Right lobe of liver (tissue), 6 donors: ENCODE measurements at regions not wholly inside any gene's neighbourhood (a gene's known extent, or its start where the extent isn't known, plus 50 kb on each side); places are given as distances from the start of the nearest gene placed in this dataset.
A peak's percentile ranks its signal among the peaks of the same experiment; 100 is the strongest.

ENCODE experiments used
- ATAC-seq, 4 donors: fragments of 200-7000 bp; cut with Tn5 transposase; one replicate each; pipeline ENCODE4 v1.9.1; 2020; ENCODE audit warnings: mild to moderate bottlenecking in 4 of 4, moderate library complexity in 4 of 4
- DNase-seq, 3 donors: peaks; one replicate each; pipeline ENCODE4 v3.0.0-alpha.2; 2020
- H3K27ac ChIP-seq, 3 donors: fragments of 200-600 bp; one replicate each; pipeline ENCODE4 v1.8.0; 2022
- H3K27me3 ChIP-seq, 2 donors: fragments of 200-600 bp; one replicate each; pipeline ENCODE4 v1.8.0; 2022
- H3K36me3 ChIP-seq, 4 donors: fragments of 200-600 bp; sonication (generic) in 1 of 4; one replicate each; pipeline versions ENCODE4 v1.5.1 to v1.8.0; 2017 to 2022; ENCODE audit warnings: control low read depth in 1 of 4
- H3K4me1 ChIP-seq, 4 donors: fragments of 200-600 bp; sonication (generic) in 1 of 4; one replicate each; pipeline versions ENCODE4 v1.5.1 to v1.8.0; 2017 to 2022; ENCODE audit warnings: control low read depth in 1 of 4
- H3K4me3 ChIP-seq, 3 donors: fragments of 200-600 bp; one replicate each; pipeline ENCODE4 v1.8.0; 2022
- H3K9me3 ChIP-seq, 4 donors: fragments of 200-600 bp; sonication (generic) in 1 of 4; one replicate each; pipeline versions ENCODE4 v1.5.1 to v1.8.0; 2017 to 2022; ENCODE audit warnings: control low read depth in 1 of 4
- CTCF ChIP-seq, 4 donors: fragments of 200-600 bp in 3 of 4; fragments of 450-650 bp in 1 of 4; IDR thresholded peaks; one replicate each; pipeline versions ENCODE4 v1.5.1 to v1.8.0; 2016 to 2022; ENCODE audit warnings: antibody characterized with exemption in 4 of 4, mild to moderate bottlenecking in 2 of 4
- POLR2A ChIP-seq: fragments of 450-650 bp; IDR thresholded peaks from one replicate; pipeline ENCODE4 v1.6.1; 2017; ENCODE audit warnings: antibody characterized with exemption, mild to moderate bottlenecking
- WGBS: methylation state at CpG from one replicate; pipeline ENCODE4 v1.1.6; 2018; ENCODE audit warnings: low coverage, low lambda C conversion rate; ENCODE audit not compliant: insufficient coverage; ENCODE audit errors: missing lambda C conversion rate; 5-methylcytosine and 5-hydroxymethylcytosine counted together
- intact Hi-C, 2 donors: fragments of 100-400 bp; cut with DNase I; formaldehyde crosslinking; loops; one replicate each; pipeline versions ENCODE4 v1.11.2 to v1.14.1; 2022
- donor health status: DM: no; HTN: yes; CAD: no.
- donor health status: DM: no; HTN: no; CAD: no.
- donor health status: DM: no; HTN: no; CAD: no.
- donor health status: DM: no; HTN: yes; CAD: no.
- donor health status: DM: no; HTN: yes; CAD: no.

DNA sequence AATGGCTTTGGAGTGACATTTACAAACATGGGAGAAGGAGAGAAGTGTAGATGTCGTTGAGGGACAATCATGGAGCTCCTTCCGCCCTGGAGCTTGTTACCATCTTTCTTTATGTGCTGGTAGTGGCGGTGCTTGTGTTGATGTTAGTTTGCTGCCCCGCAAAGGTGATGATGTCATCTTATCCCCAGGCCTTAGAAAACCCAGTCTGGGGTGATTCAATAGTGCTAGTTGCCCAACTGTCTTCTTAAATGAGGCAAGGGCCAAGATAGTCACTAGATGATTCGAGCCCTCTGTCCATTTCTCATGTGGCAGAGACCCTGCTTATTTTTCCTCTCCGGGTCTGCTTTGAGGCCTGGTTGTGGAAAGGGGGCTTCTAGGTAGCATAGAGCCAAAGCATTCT lies 277.4 kb downstream of the CCSER2 start:
- Histone ChIP-seq H3K36me3 (no peaks in the 10 kb centered on the region), H3K27me3 (no peaks in the 10 kb centered on the region), H3K4me1 (peaks cover 0 to 16% (median 7%) of the 10 kb centered on the region in 4 donors), H3K9me3 (no peaks in the 10 kb centered on the region), H3K4me3 (no peak overlapping the region), H3K27ac (no peak overlapping the region)
- intact Hi-C loops: no loop called here
- TF ChIP-seq POLR2A: no peak
- WGBS: 91% methylated on average over 3 of the region's 6 CpGs
- ATAC-seq (no peak), DNase-seq (no peak)

DNA sequence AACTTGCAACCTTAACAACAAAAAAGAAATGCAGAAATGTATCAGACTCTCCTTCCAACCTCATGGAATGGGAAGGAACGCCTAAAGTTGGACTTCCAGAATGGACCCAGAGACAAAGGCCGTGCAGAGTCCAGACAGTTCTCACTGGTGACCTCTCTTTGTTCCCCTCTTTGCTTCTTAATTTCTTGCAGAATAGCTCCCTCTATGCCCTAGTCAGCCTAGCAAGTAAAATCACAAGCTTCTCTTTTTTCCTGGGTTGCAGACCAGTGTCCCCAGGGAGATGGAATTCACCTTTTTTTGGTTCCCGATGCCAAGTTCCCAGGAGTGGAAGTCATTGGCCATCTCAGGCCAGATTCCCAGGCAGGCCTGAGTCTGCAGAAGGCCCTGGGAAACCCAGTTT lies 278.0 kb downstream of the CCSER2 start:
- Histone ChIP-seq H3K27ac (no peak overlapping the region), H3K36me3 (no peaks in the 10 kb centered on the region), H3K4me3 (no peak overlapping the region), H3K27me3 (no peaks in the 10 kb centered on the region), H3K9me3 (no peaks in the 10 kb centered on the region), H3K4me1 (peaks cover 0 to 16% (median 7%) of the 10 kb centered on the region in 4 donors)
- TF ChIP-seq POLR2A (no peak), CTCF (IDR thresholded peaks at IDR 0.05) (no peak)
- WGBS: 63% methylated on average over 3 of the region's 3 CpGs
- intact Hi-C loops: no loop called here
- DNase-seq (no peak), ATAC-seq (no peak)

DNA sequence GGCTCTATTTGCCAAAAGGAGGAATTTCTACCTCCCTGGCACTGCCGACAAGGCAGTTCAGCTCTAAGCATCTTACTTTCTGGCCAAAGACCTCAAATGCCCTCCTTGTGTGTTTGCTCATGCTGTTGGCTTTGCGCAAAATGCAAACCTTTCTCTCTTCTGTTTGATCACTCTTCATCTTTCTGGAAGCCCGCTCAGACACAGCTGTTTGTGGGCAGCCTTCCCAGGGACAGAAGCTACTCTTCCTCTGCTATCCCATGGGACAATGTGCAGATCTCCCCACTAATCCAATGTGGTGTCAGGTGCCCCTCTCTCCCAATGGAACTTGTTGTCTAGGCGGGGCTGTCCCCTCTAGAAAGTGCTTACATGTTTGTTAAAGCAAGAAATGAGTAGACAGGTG lies 278.7 kb downstream of the CCSER2 start:
- intact Hi-C loops: no loop called here
- Histone ChIP-seq H3K4me1 (peaks cover 0 to 16% (median 7%) of the 10 kb centered on the region in 4 donors), H3K36me3 (no peaks in the 10 kb centered on the region), H3K27me3 (no peaks in the 10 kb centered on the region), H3K9me3 (no peaks in the 10 kb centered on the region), H3K4me3 (no peak overlapping the region), H3K27ac (no peak overlapping the region)
- ATAC-seq: peak; percentile 85 to 96 (median 93)
- TF ChIP-seq POLR2A (no peak), CTCF (IDR thresholded peaks at IDR 0.05) (no peak)
- WGBS: 33% methylated on average over 4 of the region's 4 CpGs
- peak; percentile 34 to 79 (median 65) for DNase-seq

GRCh38 chr10:84607523-84607922 lies 279.1 kb downstream of the CCSER2 start:
- ATAC-seq (peak; percentile 73 to 81 (median 77)), DNase-seq (peak in 2 of 3 donors; percentile 30 to 54)
- Histone ChIP-seq H3K4me3 (no peak overlapping the region), H3K9me3 (no peaks in the 10 kb centered on the region), H3K4me1 (peaks cover 0 to 16% (median 7%) of the 10 kb centered on the region in 4 donors), H3K27ac (no peak overlapping the region), H3K27me3 (no peaks in the 10 kb centered on the region), H3K36me3 (no peaks in the 10 kb centered on the region)
- intact Hi-C loops: no loop called here
- WGBS: 14% methylated on average over 8 of the region's 9 CpGs
- TF ChIP-seq POLR2A (no peak), CTCF (IDR thresholded peaks at IDR 0.05) (no peak)

GRCh38 chr10:84608126-84608525 lies 279.7 kb downstream of the CCSER2 start:
- no peaks in the 10 kb centered on the region for H3K27me3 ChIP-seq
- TF ChIP-seq CTCF (IDR thresholded peaks at IDR 0.05) (no peak), POLR2A (no peak)
- no peak overlapping the region for H3K27ac ChIP-seq
- ATAC-seq (no peak), DNase-seq (no peak)
- H3K4me3 ChIP-seq: no peak overlapping the region
- H3K4me1 ChIP-seq: peaks cover 0 to 16% (median 7%) of the 10 kb centered on the region in 4 donors
- 78% methylated on average over 4 of the region's 4 CpGs for WGBS
- H3K9me3 ChIP-seq: no peaks in the 10 kb centered on the region
- intact Hi-C loops: no loop called here
- no peaks in the 10 kb centered on the region for H3K36me3 ChIP-seq
